IMR-90 (cell line): ENCODE measurements at regions not wholly inside any gene's neighbourhood (a gene's known extent, or its start where the extent isn't known, plus 50 kb on each side); places are given as distances from the start of the nearest gene placed in this dataset.
A peak's percentile ranks its signal among the peaks of the same experiment; 100 is the strongest.

ENCODE experiments used
- ATAC-seq: fragments of 200-7000 bp; cut with Tn5 transposase; 2 replicates; pipeline ENCODE4 v1.9.1; 2020; ENCODE audit warnings: low read depth, mild to moderate bottlenecking, moderate library complexity
- BruUV-seq: library from RNA; stranded (reverse); fragments of 400-500 nt; replicated peaks from 2 replicates; lab custom pipeline; 2021; lab: Mats Ljungman, UMichigan
- CTCF ChIA-PET: fragments of 300-600 bp; formaldehyde crosslinking; extraction: SDS; loops from one replicate; lab custom pipeline; 2021; ENCODE audit warnings: antibody characterized with exemption; lab: Yijun Ruan, JAX
- POLR2A ChIA-PET: fragments of 300-600 bp; sonication (Branson Sonifier 250); formaldehyde crosslinking; loops from one replicate; lab custom pipeline; 2022; ENCODE audit warnings: antibody characterized with exemption; ENCODE audit not compliant: unreplicated experiment; lab: Charles Lee
- DNase-seq: peaks from one replicate; pipeline ENCODE4 v3.0.0; 2013
- H2AFZ ChIP-seq: replicated peaks from 2 replicates; pipeline ENCODE3; 2013; ENCODE audit warnings: low read length, mild to moderate bottlenecking; ENCODE audit not compliant: poor library complexity
- H2AK5ac ChIP-seq: 2 replicates; pipeline ENCODE4 v1.6.1; 2013; ENCODE audit warnings: low read depth, low read length, inconsistent platforms
- H2AK9ac ChIP-seq: replicated peaks from 2 replicates; pipeline ENCODE3; 2013; ENCODE audit warnings: mild to moderate bottlenecking, low read depth, low read length, moderate library complexity; ENCODE audit not compliant: poor library complexity
- H2BK120ac ChIP-seq: 2 replicates; pipeline ENCODE4 v1.6.1; 2013; ENCODE audit warnings: low read depth, low read length, inconsistent platforms
- H2BK15ac ChIP-seq: 3 replicates; pipeline ENCODE4 v1.6.1; 2013; ENCODE audit warnings: low read depth, low read length, inconsistent platforms
- H2BK20ac ChIP-seq: 2 replicates; pipeline ENCODE4 v1.6.1; 2013; ENCODE audit warnings: low read depth, mild to moderate bottlenecking, inconsistent platforms, low read length, moderate library complexity
- H2BK5ac ChIP-seq: 2 replicates; pipeline ENCODE4 v1.6.1; 2013; ENCODE audit warnings: mild to moderate bottlenecking, low read depth, low read length, inconsistent platforms; ENCODE audit not compliant: poor library complexity, severe bottlenecking
- H3K14ac ChIP-seq: replicated peaks from 2 replicates; pipeline ENCODE4 v1.6.1; 2013; ENCODE audit warnings: low read depth, low read length, inconsistent platforms
- H3K18ac ChIP-seq: 2 replicates; pipeline ENCODE4 v1.6.1; 2013; ENCODE audit warnings: low read depth, low read length, control low read depth
- H3K23ac ChIP-seq: 2 replicates; pipeline ENCODE4 v1.6.1; 2013; ENCODE audit warnings: low read depth, low read length, inconsistent platforms
- H3K27ac ChIP-seq: 2 replicates; pipeline ENCODE4 v1.5.1; 2013; ENCODE audit warnings: mild to moderate bottlenecking, control low read depth, low read length; ENCODE audit not compliant: insufficient read depth
- H3K27me3 ChIP-seq: 2 replicates; pipeline ENCODE4 v1.6.1; 2013; ENCODE audit warnings: low read length; ENCODE audit not compliant: control insufficient read depth, insufficient read depth
- H3K36me3 ChIP-seq: 2 replicates; pipeline ENCODE4 v1.6.1; 2013; ENCODE audit warnings: low read length, mixed read lengths; ENCODE audit not compliant: control insufficient read depth, insufficient read depth
- H3K4ac ChIP-seq: 2 replicates; pipeline ENCODE4 v1.6.1; 2013; ENCODE audit warnings: low read depth, low read length, inconsistent platforms
- H3K4me1 ChIP-seq: 2 replicates; pipeline ENCODE4 v1.6.1; 2013; ENCODE audit warnings: low read length, mixed read lengths; ENCODE audit not compliant: control insufficient read depth, insufficient read depth
- H3K4me2 ChIP-seq: 2 replicates; pipeline ENCODE4 v1.6.1; 2013; ENCODE audit warnings: low read depth, mild to moderate bottlenecking, control low read depth, low read length, moderate library complexity
- H3K4me3 ChIP-seq: 2 replicates; pipeline ENCODE4 v1.5.1; 2013; ENCODE audit warnings: low read depth, mild to moderate bottlenecking, control low read depth, low read length, moderate library complexity; ENCODE audit not compliant: insufficient read depth
- H3K56ac ChIP-seq: 2 replicates; pipeline ENCODE4 v1.6.1; 2013; ENCODE audit warnings: low read length, inconsistent platforms; ENCODE audit not compliant: insufficient read depth; ENCODE audit errors: extremely low read depth
- H3K79me1 ChIP-seq, 2 experiments: 2 replicates each; pipeline ENCODE4 v1.6.1; 2013; ENCODE audit warnings: low read length in 2 of 2, inconsistent platforms in 1 of 2, low read depth in 1 of 2
- H3K9ac ChIP-seq: 2 replicates; pipeline ENCODE4 v1.6.1; 2013; ENCODE audit warnings: low read depth, low read length, control low read depth
- H3K9me1 ChIP-seq: 2 replicates; pipeline ENCODE4 v1.6.1; 2013; ENCODE audit warnings: low read length, inconsistent platforms; ENCODE audit not compliant: insufficient read depth
- H3K9me3 ChIP-seq: 2 replicates; pipeline ENCODE4 v1.6.1; 2013; ENCODE audit warnings: low read length; ENCODE audit not compliant: control insufficient read depth, insufficient read depth
- H4K20me1 ChIP-seq: 2 replicates; pipeline ENCODE4 v1.6.1; 2013; ENCODE audit warnings: low read length, inconsistent platforms; ENCODE audit not compliant: insufficient read depth
- H4K5ac ChIP-seq: 2 replicates; pipeline ENCODE4 v1.6.1; 2013; ENCODE audit warnings: mild to moderate bottlenecking, low read depth, low read length, control low read depth
- H4K8ac ChIP-seq, 2 experiments: 2 replicates each; pipeline ENCODE4 v1.6.1; 2013; ENCODE audit warnings: low read depth in 2 of 2, low read length in 2 of 2, control low read depth in 1 of 2, inconsistent platforms in 1 of 2
- H4K91ac ChIP-seq: 2 replicates; pipeline ENCODE4 v1.6.1; 2013; ENCODE audit warnings: low read depth, low read length, inconsistent platforms; ENCODE audit not compliant: insufficient read depth
- FOS ChIP-seq: fragments of 150-350 bp; IDR thresholded peaks from 2 replicates; pipeline ENCODE4 v1.6.1; 2016; ENCODE audit warnings: low read depth, low read length
- RCOR1 ChIP-seq: IDR thresholded peaks from 2 replicates; pipeline ENCODE4 v1.6.1; 2012; ENCODE audit warnings: mild to moderate bottlenecking, low read length, improper control_type of control experiment; ENCODE audit not compliant: insufficient replicate concordance
- WGBS, 2 experiments: methylation state at CpG; one replicate each; pipeline versions ENCODE4 v1.1.5 to v1.1.7; 2013; ENCODE audit warnings: missing lambda C conversion rate in 2 of 2; ENCODE audit not compliant: insufficient read length in 1 of 2; ENCODE audit errors: extremely low coverage in 2 of 2; 5-methylcytosine and 5-hydroxymethylcytosine counted together
- dilution Hi-C: fragments of 300-500 bp; cut with HindIII; formaldehyde crosslinking; loops from one replicate; pipeline ENCODE4 v1.14.3; 2018; ENCODE audit warnings: low sequenced_read_pairs; ENCODE audit not compliant: unreplicated experiment
- in situ Hi-C: fragments of 300-500 bp; cut with MboI; formaldehyde crosslinking; loops from 3 replicates; pipeline ENCODE4 v1.14.3; 2019; ENCODE audit warnings: low sequenced_read_pairs, inconsistent platforms, mixed read lengths
- intact Hi-C: fragments of 100-400 bp; cut with micrococcal nuclease; formaldehyde crosslinking; loops from 2 replicates; pipeline ENCODE4 v1.10.0; 2022

DNA sequence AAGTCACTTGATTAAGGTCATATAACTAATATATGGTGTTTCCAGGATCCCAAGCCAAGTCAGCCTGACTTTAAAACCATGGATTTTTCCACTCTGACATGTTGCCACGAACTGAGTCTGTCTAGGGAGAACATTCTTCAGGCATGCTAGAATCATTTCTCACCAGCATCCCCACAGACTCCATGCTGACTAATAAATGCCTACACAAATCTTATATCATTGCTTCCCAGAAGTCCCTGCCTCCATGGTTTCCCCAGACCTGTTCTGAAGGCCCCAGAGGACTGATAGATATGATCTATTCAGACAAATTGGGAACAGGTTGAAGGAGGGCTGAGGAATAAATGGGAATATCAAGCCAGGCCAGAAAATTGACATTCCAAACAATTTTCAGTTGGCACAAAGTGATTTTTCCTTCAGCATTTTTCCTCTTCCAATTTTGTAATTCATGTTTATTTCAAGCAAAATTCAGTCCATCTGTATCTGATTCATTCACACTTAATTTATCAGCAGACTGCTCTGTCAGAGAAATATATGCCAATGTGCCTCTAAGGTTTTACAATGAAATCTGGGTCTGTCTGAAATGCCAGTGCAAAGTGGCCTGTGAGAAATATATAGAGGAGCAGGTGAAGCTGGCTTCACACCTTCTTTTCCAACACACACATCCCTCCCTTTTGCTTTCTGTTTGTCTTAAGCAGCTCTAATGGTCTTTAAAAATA lies 413.6 kb upstream of the TNC start:
- Histone ChIP-seq H3K4ac (no peak overlapping the region), H3K18ac (no peak overlapping the region; the same call in 1 of the 2 replicates), H3K9me3 (no peaks in the 10 kb centered on the region), H3K9me1 (no peaks in the 10 kb centered on the region), H3K27me3 (no peaks in the 10 kb centered on the region), H3K36me3 (no peaks in the 10 kb centered on the region), H4K8ac (no peak overlapping the region), H4K91ac (no peak overlapping the region), H4K20me1 (no peaks in the 10 kb centered on the region), H2AFZ (no peak overlapping the region), H3K27ac (no peak overlapping the region), H3K23ac (no peak overlapping the region), H2BK15ac (no peak overlapping the region), H4K5ac (0 out of 2 replicates have a peak overlapping the region, but pooled peaks have one; percentile 36), H2BK20ac (no peak overlapping the region), H3K9ac (no peak overlapping the region), H3K4me1 (peaks cover 2% of the 10 kb centered on the region; the same call in 1 of the 2 replicates), H3K14ac (no peak overlapping the region), H3K4me3 (no peak overlapping the region), H3K56ac (no peak overlapping the region), H3K79me1 (no peaks in the 10 kb centered on the region), H2AK5ac (no peak overlapping the region), H2AK9ac (no peak overlapping the region), H2BK120ac (no peak overlapping the region), H2BK5ac (peak overlapping the region; percentile 3), H3K4me2 (peak overlapping the region; percentile 23; the same call in 1 of the 2 replicates)
- CTCF ChIA-PET = no interaction called here
- in situ Hi-C loops = no loop called here
- BruUV-seq = no TSS peak
- dilution Hi-C loops = no loop called here
- WGBS, 2 experiments = no CpG with 5 or more reads among the region's 1 CpG
- POLR2A ChIA-PET = no interaction called here
- TF ChIP-seq RCOR1 = no peak
- TF ChIP-seq FOS = peak; percentile 15; the same call in 1 of the 2 replicates
- DNase-seq = peak; percentile 90
- intact Hi-C loops = no loop called here
- ATAC-seq = peak; percentile 95
